ENCODE measurements at regions not wholly inside any gene's neighbourhood (a gene's known extent, or its start where the extent isn't known, plus 50 kb on each side); places are given as distances from the start of the nearest gene placed in this dataset.

GRCh38 chr1:87790756-87791155, 462.1 kb downstream of the LMO4 start:
- H3K9me3 Mint-ChIP-seq: no peaks in the 10 kb centered on the region
- no peaks in the 10 kb centered on the region for H3K36me3 Mint-ChIP-seq
- H3K27me3 Mint-ChIP-seq (ENCODE audit: low read depth): no peaks in the 10 kb centered on the region
- DNase-seq (ENCODE audit: low spot score): no peak
- H3K4me1 Mint-ChIP-seq: peaks cover 32% of the 10 kb centered on the region
- ChIA-PET POLR2A (no interaction called here), CTCF (no interaction called here)
- TF ChIP-seq TP53 (CRISPR knock-in tag; IDR thresholded peaks at IDR 0.05) (no peak), SMAD4 (CRISPR knock-in tag; IDR thresholded peaks at IDR 0.05) (no peak), HMGA2 (CRISPR knock-in tag; IDR thresholded peaks at IDR 0.05) (no peak), MAX (CRISPR knock-in tag; IDR thresholded peaks at IDR 0.05) (no peak), NFYB (CRISPR knock-in tag; conservative IDR thresholded peaks at IDR 0.05; ENCODE audit: low read depth) (no peak)
- no peak overlapping the region for H3K4me3 Mint-ChIP-seq
- no peak overlapping the region for H3K27ac Mint-ChIP-seq
- ATAC-seq: no peak

GRCh38 chr1:87791931-87792740, 463.5 kb downstream of the LMO4 start:
- Mint-ChIP-seq H3K27me3 (ENCODE audit: low read depth) (no peaks in the 10 kb centered on the region), H3K9me3 (no peaks in the 10 kb centered on the region), H3K4me3 (no peak overlapping the region), H3K4me1 (peaks cover 35% of the 10 kb centered on the region), H3K36me3 (no peaks in the 10 kb centered on the region), H3K27ac (no peak overlapping the region)
- no peak for DNase-seq (ENCODE audit: low spot score)
- TF ChIP-seq ZNF512 (CRISPR knock-in tag; IDR thresholded peaks at IDR 0.05; ENCODE audit: borderline replicate concordance) (no peak), NR2C2 (CRISPR knock-in tag; IDR thresholded peaks at IDR 0.05) (no peak), ZBTB21 (CRISPR knock-in tag; IDR thresholded peaks at IDR 0.05; ENCODE audit: borderline replicate concordance) (no peak), ZNF423 (CRISPR knock-in tag; IDR thresholded peaks at IDR 0.05) (no peak), ZNF281 (CRISPR knock-in tag; IDR thresholded peaks at IDR 0.05) (no peak), ZSCAN18 (CRISPR knock-in tag; IDR thresholded peaks at IDR 0.05) (no peak), IRF2 (CRISPR knock-in tag; IDR thresholded peaks at IDR 0.05; ENCODE audit: borderline replicate concordance, low read depth) (no peak), FOXP1 (CRISPR knock-in tag; IDR thresholded peaks at IDR 0.05; ENCODE audit: borderline replicate concordance) (no peak), TP53 (CRISPR knock-in tag; IDR thresholded peaks at IDR 0.05) (no peak), AFF4 (CRISPR knock-in tag; IDR thresholded peaks at IDR 0.05; ENCODE audit: borderline replicate concordance) (no peak), PRRX2 (CRISPR knock-in tag; IDR thresholded peaks at IDR 0.05) (no peak), ZNF138 (CRISPR knock-in tag; conservative IDR thresholded peaks at IDR 0.05) (no peak)
- POLR2A ChIA-PET: no interaction called here
- ATAC-seq: no peak
- CTCF ChIA-PET: no interaction called here
